B cell (primary cell): ENCODE measurements at regions not wholly inside any gene's neighbourhood (a gene's known extent, or its start where the extent isn't known, plus 50 kb on each side); places are given as distances from the start of the nearest gene placed in this dataset.

Source experiments
- ATAC-seq: fragments of 200-7000 bp; cut with Tn5 transposase; one replicate; pipeline ENCODE4 v1.10.0; 2021; ENCODE audit warnings: low read depth, mild to moderate bottlenecking, moderate number of reproducible peaks, moderate library complexity
- CTCF ChIA-PET: fragments of 350-600 bp; sonication (Branson Sonifier 250); formaldehyde crosslinking; loops from one replicate; lab custom pipeline; 2021; ENCODE audit warnings: antibody characterized with exemption, inconsistent platforms; lab: Charles Lee
- POLR2A ChIA-PET: fragments of 350-600 bp; sonication (Branson Sonifier 250); formaldehyde crosslinking; loops from one replicate; lab custom pipeline; 2021; ENCODE audit warnings: antibody characterized with exemption; lab: Charles Lee
- DNase-seq: peaks from one replicate; pipeline ENCODE4 v3.0.0; 2013
- H2AFZ ChIP-seq: 2 replicates; pipeline ENCODE4 v1.6.1; 2012; ENCODE audit warnings: mild to moderate bottlenecking, low read depth, low read length; ENCODE audit not compliant: insufficient read depth, poor library complexity, severe bottlenecking
- H3K27ac ChIP-seq, 2 donors: 1 replicate in 1 of 2; 2 replicates in 1 of 2; pipeline ENCODE4 v1.5.1; 2012 to 2013; ENCODE audit warnings: low read length in 2 of 2, mild to moderate bottlenecking in 2 of 2, moderate library complexity in 1 of 2
- H3K27me3 ChIP-seq, 4 experiments: fragments of 200-600 bp in 1 of 4; sonication (generic) in 1 of 4; replicated peaks in 1 of 4; 1 replicate in 2 of 4; 2 replicates in 2 of 4; pipeline versions ENCODE4 v1.6.1 to v1.7.0; 2013 to 2016; ENCODE audit warnings: low read length in 3 of 4, mild to moderate bottlenecking in 2 of 4, mixed read lengths in 1 of 4, moderate library complexity in 1 of 4; ENCODE audit not compliant: insufficient read depth in 4 of 4, control insufficient read depth in 3 of 4; ENCODE audit errors: control extremely low read depth in 1 of 4
- H3K36me3 ChIP-seq, 2 experiments: replicated peaks in 1 of 2; 1 replicate in 1 of 2; 2 replicates in 1 of 2; pipeline versions ENCODE4 v1.6.1 to v1.7.1; 2013; ENCODE audit warnings: low read length in 1 of 2; ENCODE audit not compliant: insufficient read depth in 2 of 2, control insufficient read depth in 1 of 2; ENCODE audit errors: control extremely low read depth in 1 of 2, extremely low read depth in 1 of 2
- H3K4me1 ChIP-seq, 2 donors: fragments of 200-600 bp in 1 of 2; sonication (generic) in 1 of 2; 1 replicate in 1 of 2; 2 replicates in 1 of 2; pipeline versions ENCODE4 v1.5.1 to v1.6.1; 2013 to 2017; ENCODE audit warnings: low read length in 2 of 2; ENCODE audit not compliant: control insufficient read depth in 2 of 2, insufficient read depth in 2 of 2
- H3K4me2 ChIP-seq: replicated peaks from 2 replicates; pipeline ENCODE3; 2012; ENCODE audit warnings: mild to moderate bottlenecking, low read depth, low read length; ENCODE audit not compliant: poor library complexity, severe bottlenecking
- H3K4me3 ChIP-seq, 5 experiments: fragments of 200-600 bp in 1 of 5; sonication (generic) in 1 of 5; 1 replicate in 3 of 5; 2 replicates in 2 of 5; pipeline versions ENCODE4 v1.5.1 to v1.7.0; 2011 to 2016; ENCODE audit warnings: low read length in 4 of 5, mild to moderate bottlenecking in 4 of 5, low read depth in 2 of 5, control low read depth in 1 of 5, moderate library complexity in 1 of 5; ENCODE audit not compliant: insufficient read depth in 1 of 5; ENCODE audit errors: control extremely low read depth in 1 of 5, extremely low read depth in 1 of 5
- H3K79me2 ChIP-seq: fragments of 200-600 bp; sonication (generic); one replicate; pipeline ENCODE4 v1.6.0; 2016; ENCODE audit warnings: low read length; ENCODE audit not compliant: control insufficient read depth, insufficient read depth
- H3K9ac ChIP-seq: fragments of 200-600 bp; sonication (generic); 2 replicates; pipeline ENCODE4 v1.6.1; 2017; ENCODE audit warnings: mild to moderate bottlenecking, low read length, moderate library complexity
- H3K9me3 ChIP-seq, 3 donors: one replicate each; pipeline versions ENCODE4 v1.6.1 to v1.7.1; 2013; ENCODE audit warnings: low read length in 2 of 3; ENCODE audit not compliant: control insufficient read depth in 2 of 3, insufficient read depth in 1 of 3; ENCODE audit errors: control extremely low read depth in 1 of 3
- H4K20me1 ChIP-seq: 2 replicates; pipeline ENCODE4 v1.6.0; 2012; ENCODE audit warnings: mild to moderate bottlenecking, low read length; ENCODE audit not compliant: insufficient read depth, control insufficient read depth, poor library complexity, severe bottlenecking
- H3K27ac Mint-ChIP-seq: one replicate; pipeline ENCODE4 v1.8.0; 2021; ENCODE audit warnings: mixed read lengths
- H3K27me3 Mint-ChIP-seq: one replicate; pipeline ENCODE4 v1.8.0; 2021; ENCODE audit warnings: mixed read lengths
- H3K4me1 Mint-ChIP-seq: one replicate; pipeline ENCODE4 v1.8.0; 2021; ENCODE audit warnings: mixed read lengths
- H3K4me3 Mint-ChIP-seq: one replicate; pipeline ENCODE4 v1.8.0; 2021; ENCODE audit warnings: mixed read lengths
- H3K9me3 Mint-ChIP-seq: one replicate; pipeline ENCODE4 v1.8.0; 2022; ENCODE audit warnings: mixed read lengths; ENCODE audit not compliant: insufficient read depth
- CTCF ChIP-seq: fragments of 200-600 bp; IDR thresholded peaks from one replicate; pipeline ENCODE4 v1.8.0; 2022; ENCODE audit warnings: antibody characterized with exemption, mild to moderate bottlenecking
- EZH2 ChIP-seq: IDR thresholded peaks from 2 replicates; pipeline ENCODE4 v1.6.1; 2012; ENCODE audit warnings: borderline replicate concordance, low read depth, mild to moderate bottlenecking, moderate library complexity, low read length; ENCODE audit not compliant: insufficient read depth, poor library complexity, severe bottlenecking
- WGBS: methylation state at CpG from one replicate; pipeline ENCODE4 v1.1.5; 2013; ENCODE audit warnings: missing lambda C conversion rate; ENCODE audit not compliant: insufficient coverage; 5-methylcytosine and 5-hydroxymethylcytosine counted together
- intact Hi-C: fragments of 100-400 bp; cut with micrococcal nuclease; formaldehyde crosslinking; loops from one replicate; pipeline ENCODE4 v1.10.0; 2022

- CTCF ChIA-PET, result interaction anchor here (0.7 kb wide), 1 partner anchor 754 kb away, joined by 3 read pairs; no protein-coding TSS in a partner anchor
- no peak overlapping the region for H3K27ac Mint-ChIP-seq
Measured at GRCh38 chr16:9665851-9666271, 516.4 kb downstream of the GRIN2A start.

GRCh38 chr16:9666834-9667480 is 515.3 kb downstream of the GRIN2A start:
- Histone ChIP-seq H3K79me2 (no peaks in the 10 kb centered on the region), H3K36me3 (no peaks in the 10 kb centered on the region), H4K20me1 (no peaks in the 10 kb centered on the region), H2AFZ (no peak overlapping the region), H3K4me3 (no peak overlapping the region), H3K9me3 (no peaks in the 10 kb centered on the region), H3K27ac (no peak overlapping the region), H3K9ac (no peak overlapping the region), H3K4me2 (no peak overlapping the region), H3K27me3 (no peaks in the 10 kb centered on the region), H3K4me1 (no peaks in the 10 kb centered on the region)
- ChIA-PET POLR2A (no interaction called here), CTCF (no interaction called here)
- Mint-ChIP-seq H3K9me3 (no peaks in the 10 kb centered on the region), H3K27ac (no peak overlapping the region), H3K27me3 (peaks cover 20% of the 10 kb centered on the region), H3K4me3 (no peak overlapping the region), H3K4me1 (no peaks in the 10 kb centered on the region)
- TF ChIP-seq EZH2 (no peak), CTCF (no peak)
- DNase-seq (no peak), ATAC-seq (no peak)
- intact Hi-C loops, result no loop called here
- 88% methylated on average over 8 of the region's 9 CpGs for WGBS

More at GRCh38 chr16:9665851-9666271, 516.4 kb downstream of the GRIN2A start:
- DNase-seq, result no peak
- no CpG with 5 or more reads among the region's 5 CpGs for WGBS
- Mint-ChIP-seq H3K27me3 (peaks cover 20% of the 10 kb centered on the region), H3K9me3 (no peaks in the 10 kb centered on the region), H3K4me1 (no peaks in the 10 kb centered on the region), H3K4me3 (no peak overlapping the region)
- Histone ChIP-seq H3K9me3 (no peaks in the 10 kb centered on the region), H3K4me2 (no peak overlapping the region), H3K79me2 (no peaks in the 10 kb centered on the region), H2AFZ (no peak overlapping the region), H3K4me1 (no peaks in the 10 kb centered on the region), H3K36me3 (no peaks in the 10 kb centered on the region), H4K20me1 (no peaks in the 10 kb centered on the region), H3K27ac (no peak overlapping the region), H3K4me3 (no peak overlapping the region), H3K27me3 (no peaks in the 10 kb centered on the region), H3K9ac (no peak overlapping the region)
- TF ChIP-seq CTCF (no peak), EZH2 (no peak)
- POLR2A ChIA-PET, result no interaction called here
- intact Hi-C loops, result no loop called here
- ATAC-seq, result no peak
